B cell (primary cell): ENCODE measurements at regions not wholly inside any gene's neighbourhood (a gene's known extent, or its start where the extent isn't known, plus 50 kb on each side); places are given as distances from the start of the nearest gene placed in this dataset.

Experiments
- ATAC-seq: fragments of 200-7000 bp; cut with Tn5 transposase; one replicate; pipeline ENCODE4 v1.10.0; 2021; ENCODE audit warnings: low read depth, mild to moderate bottlenecking, moderate number of reproducible peaks, moderate library complexity
- CTCF ChIA-PET: fragments of 350-600 bp; sonication (Branson Sonifier 250); formaldehyde crosslinking; loops from one replicate; lab custom pipeline; 2021; ENCODE audit warnings: antibody characterized with exemption, inconsistent platforms; lab: Charles Lee
- POLR2A ChIA-PET: fragments of 350-600 bp; sonication (Branson Sonifier 250); formaldehyde crosslinking; loops from one replicate; lab custom pipeline; 2021; ENCODE audit warnings: antibody characterized with exemption; lab: Charles Lee
- DNase-seq: peaks from one replicate; pipeline ENCODE4 v3.0.0; 2013
- H2AFZ ChIP-seq: 2 replicates; pipeline ENCODE4 v1.6.1; 2012; ENCODE audit warnings: mild to moderate bottlenecking, low read depth, low read length; ENCODE audit not compliant: insufficient read depth, poor library complexity, severe bottlenecking
- H3K27ac ChIP-seq, 2 donors: 1 replicate in 1 of 2; 2 replicates in 1 of 2; pipeline ENCODE4 v1.5.1; 2012 to 2013; ENCODE audit warnings: low read length in 2 of 2, mild to moderate bottlenecking in 2 of 2, moderate library complexity in 1 of 2
- H3K27me3 ChIP-seq, 4 experiments: fragments of 200-600 bp in 1 of 4; sonication (generic) in 1 of 4; replicated peaks in 1 of 4; 1 replicate in 2 of 4; 2 replicates in 2 of 4; pipeline versions ENCODE4 v1.6.1 to v1.7.0; 2013 to 2016; ENCODE audit warnings: low read length in 3 of 4, mild to moderate bottlenecking in 2 of 4, mixed read lengths in 1 of 4, moderate library complexity in 1 of 4; ENCODE audit not compliant: insufficient read depth in 4 of 4, control insufficient read depth in 3 of 4; ENCODE audit errors: control extremely low read depth in 1 of 4
- H3K36me3 ChIP-seq, 2 experiments: replicated peaks in 1 of 2; 1 replicate in 1 of 2; 2 replicates in 1 of 2; pipeline versions ENCODE4 v1.6.1 to v1.7.1; 2013; ENCODE audit warnings: low read length in 1 of 2; ENCODE audit not compliant: insufficient read depth in 2 of 2, control insufficient read depth in 1 of 2; ENCODE audit errors: control extremely low read depth in 1 of 2, extremely low read depth in 1 of 2
- H3K4me1 ChIP-seq, 2 donors: fragments of 200-600 bp in 1 of 2; sonication (generic) in 1 of 2; 1 replicate in 1 of 2; 2 replicates in 1 of 2; pipeline versions ENCODE4 v1.5.1 to v1.6.1; 2013 to 2017; ENCODE audit warnings: low read length in 2 of 2; ENCODE audit not compliant: control insufficient read depth in 2 of 2, insufficient read depth in 2 of 2
- H3K4me2 ChIP-seq: replicated peaks from 2 replicates; pipeline ENCODE3; 2012; ENCODE audit warnings: mild to moderate bottlenecking, low read depth, low read length; ENCODE audit not compliant: poor library complexity, severe bottlenecking
- H3K4me3 ChIP-seq, 5 experiments: fragments of 200-600 bp in 1 of 5; sonication (generic) in 1 of 5; 1 replicate in 3 of 5; 2 replicates in 2 of 5; pipeline versions ENCODE4 v1.5.1 to v1.7.0; 2011 to 2016; ENCODE audit warnings: low read length in 4 of 5, mild to moderate bottlenecking in 4 of 5, low read depth in 2 of 5, control low read depth in 1 of 5, moderate library complexity in 1 of 5; ENCODE audit not compliant: insufficient read depth in 1 of 5; ENCODE audit errors: control extremely low read depth in 1 of 5, extremely low read depth in 1 of 5
- H3K79me2 ChIP-seq: fragments of 200-600 bp; sonication (generic); one replicate; pipeline ENCODE4 v1.6.0; 2016; ENCODE audit warnings: low read length; ENCODE audit not compliant: control insufficient read depth, insufficient read depth
- H3K9ac ChIP-seq: fragments of 200-600 bp; sonication (generic); 2 replicates; pipeline ENCODE4 v1.6.1; 2017; ENCODE audit warnings: mild to moderate bottlenecking, low read length, moderate library complexity
- H3K9me3 ChIP-seq, 3 donors: one replicate each; pipeline versions ENCODE4 v1.6.1 to v1.7.1; 2013; ENCODE audit warnings: low read length in 2 of 3; ENCODE audit not compliant: control insufficient read depth in 2 of 3, insufficient read depth in 1 of 3; ENCODE audit errors: control extremely low read depth in 1 of 3
- H4K20me1 ChIP-seq: 2 replicates; pipeline ENCODE4 v1.6.0; 2012; ENCODE audit warnings: mild to moderate bottlenecking, low read length; ENCODE audit not compliant: insufficient read depth, control insufficient read depth, poor library complexity, severe bottlenecking
- H3K27ac Mint-ChIP-seq: one replicate; pipeline ENCODE4 v1.8.0; 2021; ENCODE audit warnings: mixed read lengths
- H3K27me3 Mint-ChIP-seq: one replicate; pipeline ENCODE4 v1.8.0; 2021; ENCODE audit warnings: mixed read lengths
- H3K4me1 Mint-ChIP-seq: one replicate; pipeline ENCODE4 v1.8.0; 2021; ENCODE audit warnings: mixed read lengths
- H3K4me3 Mint-ChIP-seq: one replicate; pipeline ENCODE4 v1.8.0; 2021; ENCODE audit warnings: mixed read lengths
- H3K9me3 Mint-ChIP-seq: one replicate; pipeline ENCODE4 v1.8.0; 2022; ENCODE audit warnings: mixed read lengths; ENCODE audit not compliant: insufficient read depth
- CTCF ChIP-seq: fragments of 200-600 bp; IDR thresholded peaks from one replicate; pipeline ENCODE4 v1.8.0; 2022; ENCODE audit warnings: antibody characterized with exemption, mild to moderate bottlenecking
- EZH2 ChIP-seq: IDR thresholded peaks from 2 replicates; pipeline ENCODE4 v1.6.1; 2012; ENCODE audit warnings: borderline replicate concordance, low read depth, mild to moderate bottlenecking, moderate library complexity, low read length; ENCODE audit not compliant: insufficient read depth, poor library complexity, severe bottlenecking
- WGBS: methylation state at CpG from one replicate; pipeline ENCODE4 v1.1.5; 2013; ENCODE audit warnings: missing lambda C conversion rate; ENCODE audit not compliant: insufficient coverage; 5-methylcytosine and 5-hydroxymethylcytosine counted together
- intact Hi-C: fragments of 100-400 bp; cut with micrococcal nuclease; formaldehyde crosslinking; loops from one replicate; pipeline ENCODE4 v1.10.0; 2022

GRCh38 chr1:195458365-195458764, 1149.9 kb downstream of the KCNT2 start:
- no peak for DNase-seq
- TF ChIP-seq CTCF (no peak), EZH2 (no peak)
- Histone ChIP-seq H3K9ac (no peak overlapping the region), H3K36me3 (no peaks in the 10 kb centered on the region), H3K27me3 (no peaks in the 10 kb centered on the region), H3K4me3 (no peak overlapping the region), H2AFZ (no peak overlapping the region), H3K79me2 (no peaks in the 10 kb centered on the region), H3K9me3 (peaks cover 0 to 2% (median 1%) of the 10 kb centered on the region in 3 donors), H3K27ac (no peak overlapping the region), H4K20me1 (no peaks in the 10 kb centered on the region), H3K4me2 (no peak overlapping the region), H3K4me1 (no peaks in the 10 kb centered on the region)
- no peak for ATAC-seq
- ChIA-PET POLR2A (no interaction called here), CTCF (no interaction called here)
- Mint-ChIP-seq H3K4me3 (no peak overlapping the region), H3K4me1 (no peaks in the 10 kb centered on the region), H3K9me3 (peaks cover 2% of the 10 kb centered on the region), H3K27me3 (no peaks in the 10 kb centered on the region), H3K27ac (no peak overlapping the region)
- intact Hi-C loops: no loop called here

GRCh38 chr1:195450794-195451193, 1157.4 kb downstream of the KCNT2 start:
- H3K27ac Mint-ChIP-seq: no peak overlapping the region
- POLR2A ChIA-PET: no interaction called here
- no peaks in the 10 kb centered on the region for H3K4me1 Mint-ChIP-seq

More at GRCh38 chr1:195450794-195451193, 1157.4 kb downstream of the KCNT2 start:
- H3K27me3 Mint-ChIP-seq: no peaks in the 10 kb centered on the region
- H3K9ac ChIP-seq: no peak overlapping the region
- no peaks in the 10 kb centered on the region for H3K79me2 ChIP-seq
- H3K27me3 ChIP-seq: no peaks in the 10 kb centered on the region
- peaks cover 0 to 1% (median 0%) of the 10 kb centered on the region in 3 donors for H3K9me3 ChIP-seq
- H4K20me1 ChIP-seq: no peaks in the 10 kb centered on the region
- CTCF ChIA-PET: no interaction called here
- DNase-seq (no peak), ATAC-seq (no peak)
- intact Hi-C loops: no loop called here
- no peak overlapping the region for H3K4me3 Mint-ChIP-seq
- no peak overlapping the region for H3K4me2 ChIP-seq
- no peaks in the 10 kb centered on the region for H3K36me3 ChIP-seq
- no peak overlapping the region for H2AFZ ChIP-seq
- H3K9me3 Mint-ChIP-seq: peaks cover 8% of the 10 kb centered on the region
- no peaks in the 10 kb centered on the region for H3K4me1 ChIP-seq
- TF ChIP-seq EZH2 (no peak), CTCF (no peak)
- no CpG with 5 or more reads among the region's 2 CpGs for WGBS
- no peak overlapping the region for H3K27ac ChIP-seq
- H3K4me3 ChIP-seq: no peak overlapping the region
